GM19463 (cell line): ENCODE measurements at regions not wholly inside any gene's neighbourhood (a gene's known extent, or its start where the extent isn't known, plus 50 kb on each side); places are given as distances from the start of the nearest gene placed in this dataset.

Source experiments
- ATAC-seq: cut with Tn5 transposase; IDR thresholded peaks from one replicate; pipeline ENCODE4 v1.9.1; 2021; ENCODE audit warnings: mild to moderate bottlenecking, moderate library complexity; ENCODE audit not compliant: unreplicated experiment

- no peak for ATAC-seq
Observed at GRCh38 chr21:38944903-38945302, 139.2 kb downstream of the ETS2 start.

- no peak for ATAC-seq
Observed at GRCh38 chr21:38944402-38944801, 138.7 kb downstream of the ETS2 start.

- no peak for ATAC-seq
Observed at GRCh38 chr21:38942748-38943211, 137.1 kb downstream of the ETS2 start.

- ATAC-seq = no peak
Observed at GRCh38 chr21:38938769-38939168, 133.0 kb downstream of the ETS2 start.

GRCh38 chr21:38938343-38938742 is 132.6 kb downstream of the ETS2 start:
- ATAC-seq = no peak

- no peak for ATAC-seq
Observed at GRCh38 chr21:38937844-38938243, 132.1 kb downstream of the ETS2 start.

GRCh38 chr21:38937286-38937790 is 131.6 kb downstream of the ETS2 start:
- no peak for ATAC-seq

- ATAC-seq = no peak
Observed at GRCh38 chr21:38936240-38936639, 130.5 kb downstream of the ETS2 start.

GRCh38 chr21:38933731-38934130 is 128.0 kb downstream of the ETS2 start:
- ATAC-seq = no peak

GRCh38 chr21:38931291-38931690 is 125.6 kb downstream of the ETS2 start:
- no peak for ATAC-seq

- ATAC-seq = no peak
Observed at GRCh38 chr21:38930853-38931252, 125.1 kb downstream of the ETS2 start.

GRCh38 chr21:38930066-38930465 is 124.3 kb downstream of the ETS2 start:
- ATAC-seq = no peak

GRCh38 chr21:38929652-38930051 is 123.9 kb downstream of the ETS2 start:
- ATAC-seq = no peak

GRCh38 chr21:38929142-38929541 is 123.4 kb downstream of the ETS2 start:
- no peak for ATAC-seq

GRCh38 chr21:38927776-38928175 is 122.0 kb downstream of the ETS2 start:
- no peak for ATAC-seq

GRCh38 chr21:38925923-38926322 is 120.2 kb downstream of the ETS2 start:
- no peak for ATAC-seq

- no peak for ATAC-seq
Observed at GRCh38 chr21:38925478-38925877, 119.7 kb downstream of the ETS2 start.

- ATAC-seq = no peak
Observed at GRCh38 chr21:38924954-38925353, 119.2 kb downstream of the ETS2 start.

GRCh38 chr21:38923429-38923828 is 117.7 kb downstream of the ETS2 start:
- no peak for ATAC-seq

GRCh38 chr21:38922474-38923235 is 116.9 kb downstream of the ETS2 start:
- ATAC-seq = no peak

GRCh38 chr21:38921511-38922251 is 116.0 kb downstream of the ETS2 start:
- ATAC-seq = no peak
